ENCODE measurements at regions not wholly inside any gene's neighbourhood (a gene's known extent, or its start where the extent isn't known, plus 50 kb on each side); places are given as distances from the start of the nearest gene placed in this dataset.

- TF ChIP-seq ESRRA (IDR thresholded peaks at IDR 0.05; ENCODE audit: borderline replicate concordance, low read depth) (peak; percentile 72), CREBBP (IDR thresholded peaks at IDR 0.05; ENCODE audit: low read depth, low read length) (no peak), KDM1A (IDR thresholded peaks at IDR 0.05) (peak; percentile 11 to 18; a peak in 1 of 4 replicates), KLF16 (IDR thresholded peaks at IDR 0.05) (peak; percentile 59; the same call in 1 of the 2 replicates), SMARCA4 (IDR thresholded peaks at IDR 0.05) (peak; percentile 77), FOXK2 (conservative IDR thresholded peaks at IDR 0.05 in 1 of 2, IDR thresholded peaks at IDR 0.05 in 1 of 2; ENCODE audit: low read depth in 2 of 2) (no peak), ID3 (CRISPR knock-in tag; IDR thresholded peaks at IDR 0.05) (no peak), ID3 (tag; IDR thresholded peaks at IDR 0.05) (peak; percentile 41; the same call in 1 of the 2 replicates), ZEB2 (IDR thresholded peaks at IDR 0.05) (0 out of 2 replicates have a peak, but pooled peaks have one; percentile 17), MYC (IDR thresholded peaks at IDR 0.05; ENCODE audit: low read depth, low read length) (no peak), MYC (CRISPR knock-in tag; IDR thresholded peaks at IDR 0.05; ENCODE audit: borderline replicate concordance, low read depth) (no peak), TBL1XR1 (IDR thresholded peaks at IDR 0.05; ENCODE audit: low read length in 2 of 2) (peak in 1 of 2 experiments; percentile 26; a peak in 1 of 4 replicates), TAF1 (IDR thresholded peaks at IDR 0.05; ENCODE audit: control insufficient read depth, extremely low read depth, insufficient read depth, low read length, severe bottlenecking) (no peak), NR4A1 (CRISPR knock-in tag; IDR thresholded peaks at IDR 0.05) (no peak), NR4A1 (tag; IDR thresholded peaks at IDR 0.05) (0 out of 2 replicates have a peak, but pooled peaks have one; percentile 42), SMARCE1 (IDR thresholded peaks at IDR 0.05) (peak; percentile 70; the same call in 1 of the 2 replicates), SOX6 (IDR thresholded peaks at IDR 0.05) (peak; percentile 10; the same call in 1 of the 2 replicates), ZBTB34 (CRISPR knock-in tag; IDR thresholded peaks at IDR 0.05) (no peak), HINFP (tag; conservative IDR thresholded peaks at IDR 0.05; ENCODE audit: low read depth) (no peak), DPF2 (IDR thresholded peaks at IDR 0.05) (peak; percentile 58)
Observed at GRCh38 chr12:32983332-32983731, 86.8 kb upstream of the PKP2 start (continued).

Measured in K562 (cell line).